ENCODE measurements at regions not wholly inside any gene's neighbourhood (a gene's known extent, or its start where the extent isn't known, plus 50 kb on each side); places are given as distances from the start of the nearest gene placed in this dataset.

DNA sequence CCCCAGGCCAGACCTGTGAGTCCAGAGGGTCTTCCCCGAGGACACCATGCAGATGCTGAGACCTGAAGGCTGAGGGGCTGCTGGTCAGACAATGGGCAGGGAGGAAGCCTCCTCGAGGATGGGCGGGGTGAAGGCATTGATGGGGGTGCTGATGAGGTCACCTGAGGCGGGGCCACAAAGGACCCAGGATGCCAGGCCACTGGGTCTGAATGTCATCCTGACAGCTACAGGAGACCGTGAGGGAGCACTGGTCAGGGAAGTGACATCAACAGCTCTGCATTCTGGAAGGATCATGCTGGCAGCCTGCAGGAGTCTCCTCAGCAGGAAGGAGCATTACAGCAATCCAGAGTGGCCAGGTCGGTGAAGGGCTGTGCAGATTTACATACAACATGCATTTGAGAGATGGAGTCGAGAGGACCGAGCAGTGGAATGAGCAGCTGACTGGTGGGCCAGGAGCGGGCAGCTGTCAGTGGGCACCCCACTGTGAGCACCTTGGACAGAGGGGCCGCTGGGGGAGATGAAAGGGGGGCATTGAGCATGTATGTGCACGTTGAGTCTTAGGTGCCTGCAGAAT is 77.7 kb upstream of the ADAMTS2 start:
- intact Hi-C loops (cut with micrococcal nuclease) (no loop called here), dilution Hi-C loops (cut with MboI; ENCODE audit: extremely low pct_ligation_motif_present, low sequenced_read_pairs) (no loop called here)
- H3K27me3 ChIP-seq (ENCODE audit: control insufficient read depth in 2 of 2, insufficient read depth in 2 of 2, low read length in 2 of 2): no peaks in the 10 kb centered on the region
- no TSS peak for BruUV-seq (replicated peaks)
- H3K79me2 ChIP-seq (ENCODE audit: control insufficient read depth, insufficient read depth, low read length): no peaks in the 10 kb centered on the region
- no peaks in the 10 kb centered on the region for H3K4me1 ChIP-seq (ENCODE audit: control insufficient read depth, extremely low read depth, insufficient read depth, low read length)
- no peaks in the 10 kb centered on the region for H3K36me3 ChIP-seq (ENCODE audit: control insufficient read depth in 2 of 2, extremely low read depth in 1 of 2, insufficient read depth in 2 of 2, low read length in 2 of 2)
- CTCF ChIA-PET: no interaction called here
- POLR2A ChIA-PET: no interaction called here
- no peak overlapping the region for H3K4me2 ChIP-seq (ENCODE audit: insufficient read depth, low read length)
- no peaks in the 10 kb centered on the region for H3K9me1 ChIP-seq (replicated peaks; ENCODE audit: control insufficient read depth, extremely low read depth, insufficient read depth, low read length)
- no peak for DNase-seq (ENCODE audit: low read depth, low spot score)
- no peak overlapping the region for H3K4me3 ChIP-seq (replicated peaks in 1 of 3; ENCODE audit: insufficient read depth in 1 of 3, low read depth in 1 of 3, low read length in 3 of 3)
- H2AFZ ChIP-seq (ENCODE audit: low read depth, low read length): no peak overlapping the region
- TF ChIP-seq POLR2A (IDR thresholded peaks at IDR 0.05; ENCODE audit: low read depth, low read length) (no peak), EZH2 (IDR thresholded peaks at IDR 0.05; ENCODE audit: borderline replicate concordance, low read depth, low read length, severe bottlenecking) (no peak), FOS (IDR thresholded peaks at IDR 0.05; ENCODE audit: borderline replicate concordance, insufficient read depth, low read length) (no peak), CTCF (IDR thresholded peaks at IDR 0.05; ENCODE audit: extremely low read depth in 1 of 2, insufficient read depth in 1 of 2, low read depth in 1 of 2, low read length in 2 of 2) (no peak), MAX (IDR thresholded peaks at IDR 0.05; ENCODE audit: insufficient read depth, insufficient read length) (no peak), JUN (IDR thresholded peaks at IDR 0.05; ENCODE audit: borderline replicate concordance, insufficient read depth, insufficient read length, low read depth) (no peak), POLR2AphosphoS5 (IDR thresholded peaks at IDR 0.05; ENCODE audit: insufficient read depth, low read depth, low read length) (no peak), GATA2 (IDR thresholded peaks at IDR 0.05; ENCODE audit: insufficient read depth, insufficient read length, low read depth, low read length) (no peak), MYC (IDR thresholded peaks at IDR 0.05; ENCODE audit: low read depth, low read length) (no peak)
- H4K20me1 ChIP-seq (replicated peaks; ENCODE audit: control insufficient read depth, extremely low read depth, insufficient read depth, low read length): no peaks in the 10 kb centered on the region
- peaks cover 9% of the 10 kb centered on the region for H3K9me3 ChIP-seq (replicated peaks; ENCODE audit: control insufficient read depth, insufficient read depth, low read length)
- no peak overlapping the region for H3K9ac ChIP-seq (replicated peaks; ENCODE audit: extremely low read depth, insufficient read depth, low read length)
- H3K27ac ChIP-seq (ENCODE audit: insufficient read depth, low read depth, low read length): no peak overlapping the region
- no peak for FAIRE-seq

All from endothelial cell of umbilical vein (primary cell).